GM23248 (cell line): ENCODE measurements at regions not wholly inside any gene's neighbourhood (a gene's known extent, or its start where the extent isn't known, plus 50 kb on each side); places are given as distances from the start of the nearest gene placed in this dataset.

ENCODE experiments used
- EZH2 ChIP-seq: fragments of 200-600 bp; sonication (generic); IDR thresholded peaks from 2 replicates; pipeline ENCODE4 v1.6.1; 2018; ENCODE audit warnings: antibody characterized with exemption, mild to moderate bottlenecking; ENCODE audit not compliant: insufficient read depth, poor library complexity, severe bottlenecking
- EZH2phosphoT487 ChIP-seq: fragments of 200-600 bp; sonication (generic); IDR thresholded peaks from 2 replicates; pipeline ENCODE4 v1.6.1; 2018; ENCODE audit warnings: antibody characterized with exemption, moderate library complexity, mild to moderate bottlenecking, low read depth; ENCODE audit not compliant: insufficient read depth

DNA sequence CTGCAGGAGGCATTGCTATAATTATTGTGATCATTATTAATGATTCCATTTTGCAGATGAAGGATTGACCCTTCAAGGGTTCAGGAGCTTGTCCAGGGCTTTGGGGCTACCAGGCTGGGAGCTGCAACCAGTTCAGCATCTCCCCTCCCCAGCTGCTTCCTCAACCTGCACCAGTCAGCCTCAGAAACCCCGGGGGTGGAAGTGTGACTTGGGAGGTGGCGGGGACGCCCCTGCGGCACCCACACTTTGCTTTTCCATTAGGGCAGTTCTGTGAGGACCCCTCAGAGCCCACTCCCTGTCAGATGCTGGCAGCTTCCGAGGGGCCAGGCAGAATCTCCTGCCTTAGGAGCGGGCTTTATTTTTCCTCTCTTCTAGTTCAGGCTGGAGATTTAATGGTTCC is 85.6 kb downstream of the OLFM1 start:
- no peak for TF ChIP-seq EZH2
- TF ChIP-seq EZH2phosphoT487, result no peak
